ENCODE measurements at regions not wholly inside any gene's neighbourhood (a gene's known extent, or its start where the extent isn't known, plus 50 kb on each side); places are given as distances from the start of the nearest gene placed in this dataset.

DNA sequence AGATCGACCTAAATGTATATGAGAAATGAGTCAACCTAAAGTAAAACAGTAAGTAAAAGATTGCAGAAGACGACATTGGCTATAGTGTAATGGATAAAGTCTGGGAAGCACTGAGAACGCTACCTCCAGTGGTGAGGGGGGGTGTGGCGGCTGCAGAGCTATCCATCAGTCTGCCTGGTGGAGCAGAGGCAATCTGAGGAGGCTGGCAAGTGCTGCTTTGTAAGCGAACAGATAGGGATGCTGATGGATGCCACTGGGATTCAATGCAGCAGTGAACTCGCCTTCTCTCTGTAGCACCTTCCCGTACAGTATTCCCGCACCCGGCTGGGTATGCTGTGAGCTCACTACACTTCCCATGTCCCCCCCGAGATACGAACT is 261.5 kb downstream of the NSG2 start:
- Mint-ChIP-seq H3K27ac (ENCODE audit: unreplicated experiment) (no peak overlapping the region), H3K4me3 (no peak overlapping the region), H3K4me1 (no peaks in the 10 kb centered on the region), H3K9me3 (no peaks in the 10 kb centered on the region), H3K36me3 (ENCODE audit: low read depth) (no peaks in the 10 kb centered on the region), H3K27me3 (ENCODE audit: low read depth) (peaks cover 29% of the 10 kb centered on the region)
- no peak for DNase-seq (ENCODE audit: low read depth, low spot score)
- TF ChIP-seq CTCF (conservative IDR thresholded peaks at IDR 0.05), result no peak

DNA sequence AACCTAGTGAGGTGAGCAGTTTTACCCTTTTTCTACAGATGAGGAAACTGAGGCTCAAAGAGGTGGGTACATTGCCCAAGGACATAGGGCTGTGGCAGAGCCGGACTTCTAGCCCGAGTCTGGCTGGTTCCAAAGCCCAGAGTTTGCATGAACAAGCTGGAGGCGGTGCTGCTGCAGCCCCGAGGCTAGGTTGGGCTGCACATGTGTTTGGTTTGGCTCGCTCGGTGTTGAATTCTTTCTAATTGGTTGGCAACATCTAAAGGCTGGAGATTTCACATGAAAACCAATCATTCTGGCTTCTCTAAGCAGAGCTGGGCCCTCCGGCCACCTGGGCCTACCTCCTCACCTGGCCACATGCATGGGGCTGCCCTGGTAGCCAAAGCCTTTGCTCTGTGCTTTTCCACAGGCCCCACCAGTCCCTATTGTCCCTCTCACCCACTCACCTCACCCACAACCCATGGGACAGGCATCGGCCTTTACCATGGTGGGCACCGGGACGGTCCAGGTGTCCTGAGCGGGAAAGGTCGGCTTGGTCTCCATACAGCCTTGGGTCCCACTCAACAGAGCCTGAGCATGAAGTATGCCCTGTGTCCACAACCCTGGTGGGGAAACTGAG is 262.3 kb downstream of the NSG2 start:
- peaks cover 3% of the 10 kb centered on the region for H3K4me1 Mint-ChIP-seq
- no peak for DNase-seq (ENCODE audit: low read depth, low spot score)
- H3K27me3 Mint-ChIP-seq (ENCODE audit: low read depth), result peaks cover 29% of the 10 kb centered on the region
- H3K27ac Mint-ChIP-seq (ENCODE audit: unreplicated experiment), result no peak overlapping the region
- H3K9me3 Mint-ChIP-seq, result no peaks in the 10 kb centered on the region
- no peaks in the 10 kb centered on the region for H3K36me3 Mint-ChIP-seq (ENCODE audit: low read depth)
- H3K4me3 Mint-ChIP-seq, result no peak overlapping the region
- no peak for TF ChIP-seq CTCF (conservative IDR thresholded peaks at IDR 0.05)

- no peak for TF ChIP-seq CTCF (conservative IDR thresholded peaks at IDR 0.05)
- Mint-ChIP-seq H3K27ac (ENCODE audit: unreplicated experiment) (no peak overlapping the region), H3K9me3 (no peaks in the 10 kb centered on the region), H3K27me3 (ENCODE audit: low read depth) (peaks cover 32% of the 10 kb centered on the region), H3K4me1 (peaks cover 3% of the 10 kb centered on the region), H3K4me3 (no peak overlapping the region), H3K36me3 (ENCODE audit: low read depth) (no peaks in the 10 kb centered on the region)
- DNase-seq (ENCODE audit: low read depth, low spot score), result no peak
These were observed 263.8 kb downstream of the NSG2 start for GRCh38 chr5:174309131-174309795.

DNA sequence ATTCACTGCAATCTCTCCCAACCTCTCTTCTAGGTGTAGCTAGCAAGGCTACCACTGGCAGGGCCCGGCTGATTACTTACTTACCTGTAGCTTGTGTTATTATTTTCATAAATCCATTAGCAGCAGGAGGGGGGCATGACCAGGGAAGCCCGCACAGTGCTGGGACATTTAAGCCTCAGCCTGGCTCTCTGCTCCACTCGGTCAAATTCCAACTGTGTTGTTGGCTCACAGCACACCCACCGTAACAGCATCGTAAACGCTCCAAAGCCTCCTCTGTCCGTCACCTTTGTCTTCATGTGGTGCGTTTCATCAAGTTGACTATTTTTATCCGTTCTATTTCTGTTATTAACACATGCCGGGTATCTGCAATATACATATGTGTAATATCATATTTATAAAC is 264.7 kb downstream of the NSG2 start:
- H3K27me3 Mint-ChIP-seq (ENCODE audit: low read depth), result peaks cover 35% of the 10 kb centered on the region
- H3K36me3 Mint-ChIP-seq (ENCODE audit: low read depth), result no peaks in the 10 kb centered on the region
- H3K4me1 Mint-ChIP-seq, result peaks cover 3% of the 10 kb centered on the region
- no peaks in the 10 kb centered on the region for H3K9me3 Mint-ChIP-seq
- DNase-seq (ENCODE audit: low read depth, low spot score), result no peak
- H3K27ac Mint-ChIP-seq (ENCODE audit: unreplicated experiment), result no peak overlapping the region
- H3K4me3 Mint-ChIP-seq, result no peak overlapping the region
- no peak for TF ChIP-seq CTCF (conservative IDR thresholded peaks at IDR 0.05)

- peak overlapping the region; percentile 73 for H3K4me3 Mint-ChIP-seq
- no peaks in the 10 kb centered on the region for H3K36me3 Mint-ChIP-seq (ENCODE audit: low read depth)
- H3K27me3 Mint-ChIP-seq (ENCODE audit: low read depth), result peaks cover 33% of the 10 kb centered on the region
These were observed 265.2 kb downstream of the NSG2 start for GRCh38 chr5:174310706-174311105.

More at GRCh38 chr5:174310706-174311105, 265.2 kb downstream of the NSG2 start:
- H3K9me3 Mint-ChIP-seq, result no peaks in the 10 kb centered on the region
- DNase-seq (ENCODE audit: low read depth, low spot score), result no peak
- H3K27ac Mint-ChIP-seq (ENCODE audit: unreplicated experiment), result no peak overlapping the region
- H3K4me1 Mint-ChIP-seq, result peaks cover 3% of the 10 kb centered on the region
- TF ChIP-seq CTCF (conservative IDR thresholded peaks at IDR 0.05), result no peak
